ENCODE measurements at regions not wholly inside any gene's neighbourhood (a gene's known extent, or its start where the extent isn't known, plus 50 kb on each side); places are given as distances from the start of the nearest gene placed in this dataset.

- intact Hi-C loops (cut with DNase I): no loop called here
- TF ChIP-seq CTCF (IDR thresholded peaks at IDR 0.05) (no peak), POLR2A (IDR thresholded peaks at IDR 0.05) (no peak)
- Histone ChIP-seq H3K9me3 (replicated peaks in 1 of 3) (no peaks in the 10 kb centered on the region), H3K4me3 (no peak overlapping the region), H3K27me3 (no peaks in the 10 kb centered on the region), H3K36me3 (replicated peaks in 1 of 2) (no peaks in the 10 kb centered on the region), H3K4me1 (replicated peaks in 1 of 2) (no peaks in the 10 kb centered on the region), H3K27ac (no peak overlapping the region)
- DNase-seq: no peak
- 69 to 90% (median 85%) methylated on average over 2 of the region's 2 CpGs for WGBS, 4 donors
Measured at GRCh38 chr6:97687916-97688315, 404.9 kb upstream of the MMS22L start.

- H3K9me3 ChIP-seq (replicated peaks in 1 of 3): no peaks in the 10 kb centered on the region
- H3K4me1 ChIP-seq (replicated peaks in 1 of 2): no peaks in the 10 kb centered on the region
- DNase-seq: no peak
- no peaks in the 10 kb centered on the region for H3K27me3 ChIP-seq
- no peak overlapping the region for H3K4me3 ChIP-seq
- TF ChIP-seq POLR2A (IDR thresholded peaks at IDR 0.05): no peak
- no peak for TF ChIP-seq CTCF (IDR thresholded peaks at IDR 0.05)
- H3K36me3 ChIP-seq (replicated peaks in 1 of 2): no peaks in the 10 kb centered on the region
- WGBS, 4 donors: 69 to 83% (median 77%) methylated on average over 5 of the region's 5 CpGs
- no peak overlapping the region for H3K27ac ChIP-seq
- intact Hi-C loops (cut with DNase I): no loop called here
Measured at GRCh38 chr6:97689078-97689754, 406.2 kb upstream of the MMS22L start.

GRCh38 chr6:97697456-97697855, 414.4 kb upstream of the MMS22L start:
- Histone ChIP-seq H3K9me3 (replicated peaks in 1 of 3) (no peaks in the 10 kb centered on the region), H3K4me1 (replicated peaks in 1 of 2) (no peaks in the 10 kb centered on the region), H3K4me3 (no peak overlapping the region), H3K36me3 (replicated peaks in 1 of 2) (no peaks in the 10 kb centered on the region), H3K27me3 (no peaks in the 10 kb centered on the region), H3K27ac (no peak overlapping the region)
- TF ChIP-seq CTCF (IDR thresholded peaks at IDR 0.05) (no peak), POLR2A (IDR thresholded peaks at IDR 0.05) (no peak)
- intact Hi-C loops (cut with DNase I): no loop called here
- DNase-seq: no peak

- no peak overlapping the region for H3K27ac ChIP-seq
- no peak for DNase-seq
- intact Hi-C loops (cut with DNase I): no loop called here
- no peaks in the 10 kb centered on the region for H3K9me3 ChIP-seq (replicated peaks in 1 of 3)
- H3K4me1 ChIP-seq (replicated peaks in 1 of 2): no peaks in the 10 kb centered on the region
- TF ChIP-seq CTCF (IDR thresholded peaks at IDR 0.05): no peak
- no peak for TF ChIP-seq POLR2A (IDR thresholded peaks at IDR 0.05)
- no peaks in the 10 kb centered on the region for H3K27me3 ChIP-seq
- no peak overlapping the region for H3K4me3 ChIP-seq
- no peaks in the 10 kb centered on the region for H3K36me3 ChIP-seq (replicated peaks in 1 of 2)
- 94 to 96% (median 94%) methylated on average over 2 of the region's 2 CpGs for WGBS, 4 donors
Measured at GRCh38 chr6:97701801-97702200, 418.8 kb upstream of the MMS22L start.
